ENCODE measurements at regions not wholly inside any gene's neighbourhood (a gene's known extent, or its start where the extent isn't known, plus 50 kb on each side); places are given as distances from the start of the nearest gene placed in this dataset.

DNA sequence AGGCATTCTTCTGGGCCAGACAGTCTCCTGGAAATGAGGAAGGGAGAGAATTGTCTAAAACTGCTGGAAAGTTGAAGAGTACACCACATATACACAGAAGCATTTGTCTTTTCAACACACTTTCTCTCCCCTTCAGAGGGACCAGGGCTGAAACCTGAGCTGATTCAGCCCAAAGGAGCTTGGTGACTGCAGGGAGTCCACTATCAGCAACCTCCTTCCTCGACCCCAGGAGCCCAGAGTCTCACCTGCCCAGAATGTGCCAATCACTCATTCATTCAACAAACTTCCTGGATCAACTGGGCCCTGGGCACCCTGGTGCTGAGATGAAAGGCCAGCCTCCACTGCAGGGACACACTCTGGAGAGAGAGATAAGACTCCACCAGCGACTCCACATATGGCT, 128.9 kb upstream of the VSTM2B start:
- TF ChIP-seq, protein P1, sequence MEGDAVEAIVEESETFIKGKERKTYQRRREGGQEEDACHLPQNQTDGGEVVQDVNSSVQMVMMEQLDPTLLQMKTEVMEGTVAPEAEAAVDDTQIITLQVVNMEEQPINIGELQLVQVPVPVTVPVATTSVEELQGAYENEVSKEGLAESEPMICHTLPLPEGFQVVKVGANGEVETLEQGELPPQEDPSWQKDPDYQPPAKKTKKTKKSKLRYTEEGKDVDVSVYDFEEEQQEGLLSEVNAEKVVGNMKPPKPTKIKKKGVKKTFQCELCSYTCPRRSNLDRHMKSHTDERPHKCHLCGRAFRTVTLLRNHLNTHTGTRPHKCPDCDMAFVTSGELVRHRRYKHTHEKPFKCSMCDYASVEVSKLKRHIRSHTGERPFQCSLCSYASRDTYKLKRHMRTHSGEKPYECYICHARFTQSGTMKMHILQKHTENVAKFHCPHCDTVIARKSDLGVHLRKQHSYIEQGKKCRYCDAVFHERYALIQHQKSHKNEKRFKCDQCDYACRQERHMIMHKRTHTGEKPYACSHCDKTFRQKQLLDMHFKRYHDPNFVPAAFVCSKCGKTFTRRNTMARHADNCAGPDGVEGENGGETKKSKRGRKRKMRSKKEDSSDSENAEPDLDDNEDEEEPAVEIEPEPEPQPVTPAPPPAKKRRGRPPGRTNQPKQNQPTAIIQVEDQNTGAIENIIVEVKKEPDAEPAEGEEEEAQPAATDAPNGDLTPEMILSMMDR (IDR thresholded peaks at IDR 0.05), result no peak
- TF ChIP-seq POLR2A (IDR thresholded peaks at IDR 0.05), result no peak
